Globus pallidus (tissue), 1 donor: ENCODE measurements at regions not wholly inside any gene's neighbourhood (a gene's known extent, or its start where the extent isn't known, plus 50 kb on each side); places are given as distances from the start of the nearest gene placed in this dataset.

Source experiments
- DNase-seq: peaks from one replicate; pipeline ENCODE4 v3.0.0-alpha.2; 2015; ENCODE audit warnings: low spot score

GRCh38 chr22:19621373-19622060 is 92.8 kb upstream of the SEPTIN5 start:
- no peak for DNase-seq

DNA sequence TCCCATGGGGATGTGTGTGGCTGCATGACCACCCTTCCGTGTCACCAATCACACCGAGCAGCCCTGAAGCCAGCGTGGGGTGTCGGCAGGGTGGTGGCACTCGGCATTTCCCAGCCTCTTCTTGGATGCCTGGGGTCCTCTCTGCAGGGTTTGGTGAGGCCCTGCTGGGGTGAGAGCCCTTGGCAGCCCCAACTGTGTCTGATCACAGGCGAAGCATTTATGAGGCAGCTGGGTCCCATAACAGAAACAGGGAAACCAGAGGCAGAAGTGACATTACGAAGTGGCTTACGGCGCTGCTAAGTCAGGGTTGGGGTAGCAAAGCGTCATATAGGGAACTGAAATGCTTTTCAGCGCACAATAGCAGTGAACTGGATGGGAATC is 92.3 kb upstream of the SEPTIN5 start:
- no peak for DNase-seq

GRCh38 chr22:19625331-19626041 is 88.8 kb upstream of the SEPTIN5 start:
- no peak for DNase-seq

- DNase-seq: no peak
Measured at GRCh38 chr22:19626042-19626587, 88.2 kb upstream of the SEPTIN5 start.

DNA sequence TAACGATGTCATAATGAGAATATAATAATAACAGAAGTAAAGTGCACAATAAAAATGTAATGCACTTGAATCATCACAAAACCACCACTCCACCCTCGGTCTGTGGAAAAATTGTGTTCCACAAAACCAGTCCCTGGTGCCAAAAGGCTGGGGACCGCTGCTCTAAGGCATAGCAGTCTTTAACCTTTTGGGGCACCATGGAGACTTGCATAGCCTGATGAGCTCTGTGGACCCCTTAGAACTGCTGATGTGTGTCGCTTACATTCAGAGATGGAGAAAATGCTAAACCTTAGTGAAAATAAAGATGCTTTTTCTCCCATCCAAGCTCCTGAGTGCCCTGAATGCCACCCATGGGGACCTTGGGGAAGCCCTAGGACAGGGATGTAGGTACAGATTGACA is 87.6 kb upstream of the SEPTIN5 start:
- DNase-seq: no peak

GRCh38 chr22:19628038-19628776 is 86.1 kb upstream of the SEPTIN5 start:
- no peak for DNase-seq

DNA sequence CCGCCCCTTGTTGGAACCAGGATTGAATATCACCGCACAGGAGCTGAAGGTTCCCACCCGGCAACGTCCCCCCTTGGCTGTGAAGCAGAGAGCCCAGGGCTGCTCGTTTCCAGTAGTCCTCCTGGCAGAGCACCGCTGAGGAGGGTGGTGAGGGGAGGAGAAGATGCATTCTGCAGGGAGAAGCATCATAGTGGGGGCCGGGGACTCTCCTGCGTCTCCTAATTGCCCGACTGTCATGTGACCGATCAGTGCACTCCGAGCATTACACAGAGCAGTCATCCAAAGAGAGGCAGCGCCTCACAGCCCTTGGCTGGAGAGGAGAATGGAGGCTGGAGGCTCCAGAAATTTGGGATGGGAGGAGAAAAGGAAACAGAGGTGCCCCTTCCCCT is 85.0 kb upstream of the SEPTIN5 start:
- no peak for DNase-seq

- peak; percentile 65 for DNase-seq
Measured at GRCh38 chr22:19629720-19630419, 84.4 kb upstream of the SEPTIN5 start.

DNA sequence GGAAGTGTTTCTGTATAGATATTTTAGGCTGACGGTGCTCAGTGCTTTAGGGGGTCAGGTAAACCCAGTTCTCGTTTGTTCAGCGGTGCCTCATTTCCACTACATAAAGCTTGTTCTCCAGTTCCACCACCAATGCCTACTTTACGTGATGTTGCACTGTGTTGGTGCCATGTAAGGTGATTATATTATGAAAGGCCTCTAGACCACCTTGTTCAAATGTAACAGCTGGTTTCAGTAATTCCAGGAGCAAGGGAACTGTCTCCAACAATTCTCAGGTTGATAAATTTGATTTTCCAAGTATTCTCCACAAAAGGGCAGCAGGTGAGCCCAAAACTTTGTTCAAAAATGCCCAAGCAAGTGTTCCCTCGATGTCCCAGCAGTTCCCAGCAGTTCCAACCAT is 83.7 kb upstream of the SEPTIN5 start:
- no peak for DNase-seq

DNA sequence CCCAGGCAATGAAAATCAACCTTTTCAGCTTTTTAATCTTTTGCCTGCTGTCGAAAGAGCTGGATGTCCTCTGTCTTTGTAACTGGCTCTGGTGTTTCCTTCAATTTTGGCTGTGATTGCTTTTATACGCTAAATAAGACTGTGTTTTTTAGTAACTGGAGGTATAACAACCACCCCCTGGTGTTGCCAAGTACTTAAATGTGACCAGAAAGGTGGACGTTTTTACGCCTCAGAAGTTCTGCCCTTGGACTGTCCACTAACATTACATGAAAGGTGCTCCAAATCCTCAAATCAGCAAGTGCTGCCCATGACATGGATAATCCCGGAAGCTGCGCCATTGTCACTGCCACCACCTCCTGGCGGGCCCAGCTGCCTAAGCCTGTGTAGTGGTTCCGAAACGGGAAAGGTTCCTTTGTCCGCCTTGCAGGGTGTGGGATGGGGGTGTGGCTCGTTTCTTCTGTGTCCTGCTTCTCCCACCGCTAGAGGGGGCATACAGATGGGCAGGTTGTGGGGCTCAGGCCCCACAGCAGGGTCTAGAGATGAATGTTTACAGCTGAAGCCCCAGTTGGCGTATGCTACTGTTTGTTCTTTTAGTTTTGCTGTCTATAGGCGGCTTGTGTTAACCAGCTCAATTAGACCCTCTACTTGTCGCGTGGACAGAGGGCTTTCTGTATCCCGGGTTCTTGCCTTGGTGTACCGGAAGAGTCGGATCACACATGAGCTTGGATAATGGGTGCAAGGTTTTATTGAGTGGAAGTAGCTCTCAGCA is 82.2 kb upstream of the SEPTIN5 start:
- DNase-seq: no peak

DNA sequence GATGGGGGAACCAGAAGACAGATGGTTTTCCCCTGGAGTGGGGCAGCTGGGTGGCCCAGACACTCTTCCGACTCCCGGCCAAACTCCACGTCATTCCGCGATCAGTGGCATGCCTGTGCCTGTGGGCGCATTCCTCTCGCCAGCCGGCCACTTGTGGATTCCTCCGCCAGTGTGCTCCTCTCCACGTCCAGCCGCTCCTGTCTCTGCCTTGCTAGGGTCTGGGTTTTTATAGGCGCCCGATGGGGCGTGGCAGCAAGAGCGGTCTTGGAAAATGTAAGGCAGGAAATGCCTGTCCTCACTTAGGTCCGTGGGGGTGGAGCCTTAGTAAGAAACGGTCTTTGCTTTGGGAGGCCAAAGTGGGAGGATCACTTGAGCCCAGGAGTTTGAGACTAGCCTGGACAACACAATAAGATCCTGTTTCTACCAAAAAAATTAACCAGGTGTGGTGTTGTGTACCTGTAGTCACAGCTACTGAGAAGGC is 81.6 kb upstream of the SEPTIN5 start:
- no peak for DNase-seq

DNA sequence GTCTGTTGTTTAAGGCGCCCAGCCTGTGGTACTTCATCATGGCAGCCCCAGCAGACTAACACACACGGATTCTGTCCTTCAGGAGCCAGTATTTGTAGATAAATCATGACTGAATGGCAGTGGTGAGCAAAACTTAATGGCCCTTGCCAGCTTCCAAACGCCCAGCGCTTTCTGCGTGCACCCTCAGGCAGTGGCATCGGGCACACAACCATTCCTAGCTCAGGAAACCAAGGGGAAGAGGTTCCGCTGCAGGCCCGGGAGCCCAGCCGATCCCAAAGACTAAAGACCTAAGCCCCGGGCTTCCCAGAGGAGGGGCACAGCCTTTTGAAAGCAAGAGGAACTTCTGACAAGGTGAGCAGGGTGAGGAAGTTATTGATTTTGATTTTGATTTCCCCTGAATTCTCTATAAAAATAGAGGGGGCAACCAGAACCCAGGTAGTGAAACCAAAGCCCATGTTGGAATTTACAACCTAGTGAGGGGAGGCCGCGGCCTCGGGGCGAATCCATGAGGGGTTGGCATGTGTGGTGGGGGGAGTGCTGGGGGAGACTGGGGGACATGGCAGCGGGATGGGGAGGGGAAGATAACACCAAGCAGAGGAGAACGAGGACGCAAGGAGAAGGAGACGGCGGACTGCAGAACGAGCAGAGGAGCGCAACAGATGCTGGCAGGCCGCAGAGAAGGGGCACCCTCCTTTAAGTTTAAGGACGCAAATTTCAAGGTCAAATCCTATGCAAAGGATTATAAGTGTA is 79.9 kb upstream of the SEPTIN5 start:
- no peak for DNase-seq

DNA sequence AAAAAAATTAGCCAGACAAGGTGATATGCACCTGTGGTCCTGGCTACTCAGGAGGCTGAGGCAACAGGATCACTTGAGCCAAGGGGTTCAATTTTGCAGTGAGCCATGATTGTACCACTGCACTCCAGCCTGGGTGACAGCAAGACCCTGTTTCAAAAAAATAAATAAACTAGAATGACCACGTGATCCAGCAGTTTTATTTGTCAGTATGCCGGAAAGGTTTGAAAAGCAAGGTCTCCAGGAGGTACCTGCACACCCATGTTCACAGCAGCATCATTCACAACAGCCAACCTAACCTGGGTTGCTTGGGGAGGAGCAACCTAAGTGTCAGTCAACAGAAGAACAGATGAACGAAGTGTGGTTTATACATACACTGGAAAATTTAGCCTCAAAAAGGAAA is 78.7 kb upstream of the SEPTIN5 start:
- no peak for DNase-seq

GRCh38 chr22:19636696-19637407 is 77.5 kb upstream of the SEPTIN5 start:
- DNase-seq: no peak

DNA sequence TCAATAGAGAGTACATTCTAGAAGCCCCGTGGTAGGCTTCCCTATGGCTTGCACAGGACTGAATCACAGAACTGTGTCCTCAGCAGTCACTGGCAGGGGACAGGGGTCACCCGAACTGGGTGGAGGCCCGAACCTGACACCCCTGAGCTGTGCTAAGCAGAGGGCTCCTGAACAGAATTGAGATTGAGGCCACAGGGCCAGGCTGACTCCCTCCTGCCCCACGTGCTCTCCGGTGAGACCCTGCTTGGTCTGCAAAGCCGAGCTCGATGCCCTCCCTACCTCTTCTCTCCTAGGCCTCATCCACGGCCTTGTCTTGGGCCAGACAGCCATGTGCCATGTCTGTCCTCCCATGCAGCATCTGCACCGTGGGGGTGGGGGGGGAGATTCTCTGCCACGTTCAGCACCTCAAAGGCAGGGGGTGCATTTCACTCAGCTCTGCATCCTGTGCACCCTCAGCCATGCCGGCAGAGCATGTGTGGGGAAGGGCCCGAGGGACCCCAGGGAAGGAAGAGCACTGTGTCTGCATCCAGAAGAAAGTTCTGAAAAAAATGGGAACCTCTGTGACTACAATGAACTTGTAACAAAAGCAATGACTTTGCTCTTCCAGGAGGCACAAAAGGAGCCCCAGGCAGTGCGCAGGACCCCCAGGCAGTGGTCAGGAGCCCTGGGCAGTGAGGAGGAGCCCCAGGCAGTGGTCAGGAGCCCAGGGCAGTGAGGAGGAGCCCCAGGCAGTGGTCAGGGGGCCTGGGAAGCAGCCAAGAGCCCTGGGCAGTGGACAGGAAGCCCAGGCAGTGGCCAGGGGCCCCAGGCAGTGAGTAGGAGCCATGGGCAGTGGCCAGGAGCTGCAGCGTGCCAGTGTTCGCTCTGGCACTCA is 76.7 kb upstream of the SEPTIN5 start:
- DNase-seq: no peak

DNA sequence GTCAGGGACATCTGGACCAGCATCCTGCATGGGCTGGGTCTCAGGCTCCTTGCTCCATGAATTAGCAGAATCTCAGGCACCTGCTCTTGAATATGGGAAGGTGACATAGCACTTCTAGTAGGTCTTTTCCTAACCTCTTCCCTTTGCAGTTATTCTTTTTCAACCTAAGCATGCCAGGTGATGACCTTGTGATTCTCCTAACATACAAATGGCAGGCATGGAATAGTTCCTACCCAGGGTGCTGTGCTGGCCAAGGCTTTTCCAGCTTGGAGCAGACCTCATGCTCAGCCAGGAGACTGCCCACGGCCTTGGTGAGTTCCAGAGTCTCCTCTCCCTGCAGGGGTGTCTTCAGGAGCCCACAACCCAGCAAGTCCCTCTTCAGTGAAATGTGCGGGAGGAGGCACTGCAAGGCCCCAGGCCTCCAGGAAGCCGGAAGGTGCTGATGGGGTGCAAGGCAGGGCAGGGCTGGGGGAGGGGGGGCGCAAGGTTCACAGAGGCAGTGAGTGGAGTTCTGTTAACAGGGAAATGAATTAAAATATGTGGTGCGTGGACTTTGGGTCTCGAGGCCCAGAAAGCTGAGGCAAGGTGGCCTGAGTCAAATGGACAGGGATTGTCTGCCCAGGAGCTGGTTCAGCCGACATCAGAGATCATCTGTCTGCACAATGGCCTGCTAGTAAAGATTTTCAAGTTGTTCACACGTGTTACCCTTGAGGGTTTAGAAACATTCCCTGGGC is 75.9 kb upstream of the SEPTIN5 start:
- no peak for DNase-seq

GRCh38 chr22:19639610-19640135 is 74.6 kb upstream of the SEPTIN5 start:
- no peak for DNase-seq

DNA sequence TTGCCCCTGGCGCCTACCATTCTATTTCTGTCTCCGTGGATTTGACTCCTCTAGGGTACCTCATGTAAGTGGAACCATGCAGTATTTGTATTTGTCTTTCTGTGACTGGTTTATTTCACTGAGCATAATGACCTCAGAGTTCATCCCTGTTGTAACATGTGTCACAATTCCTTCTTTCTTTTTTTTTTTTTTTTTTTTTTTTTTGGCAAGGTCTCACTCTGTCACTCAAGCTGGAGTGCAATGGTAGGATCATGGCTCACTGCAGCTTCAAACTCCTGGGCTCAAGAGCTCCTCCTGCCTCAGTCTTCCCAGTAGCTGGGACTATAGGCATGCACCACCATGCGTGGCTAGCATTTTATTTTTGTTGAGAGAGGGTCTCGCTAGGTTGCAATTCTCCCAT is 74.0 kb upstream of the SEPTIN5 start:
- DNase-seq: no peak
